ENCODE measurements at regions not wholly inside any gene's neighbourhood (a gene's known extent, or its start where the extent isn't known, plus 50 kb on each side); places are given as distances from the start of the nearest gene placed in this dataset.

DNA sequence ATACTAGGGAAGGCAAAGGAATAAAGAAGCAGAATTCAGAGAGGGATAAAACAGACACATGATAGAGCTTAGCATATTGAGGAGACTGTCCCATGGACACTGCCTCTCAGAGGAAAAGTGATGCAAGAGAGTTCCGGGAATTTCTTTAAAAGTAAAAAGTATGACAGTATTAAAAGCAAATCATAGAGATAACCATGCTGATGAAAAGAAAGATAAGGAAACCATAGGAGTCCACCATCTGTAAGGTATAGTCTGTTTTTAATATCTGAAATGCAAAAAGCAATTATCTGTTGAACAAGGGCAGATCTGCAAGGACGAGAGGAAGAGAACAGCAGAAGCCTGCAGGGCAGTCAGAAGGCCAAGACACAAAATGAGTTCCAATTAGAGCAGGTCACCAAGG is 495.9 kb upstream of the GOLIM4 start:
- Mint-ChIP-seq H3K36me3 (ENCODE audit: low read depth) (no peaks in the 10 kb centered on the region), H3K27ac (peak overlapping the region; percentile 45), H3K4me1 (peaks cover 27% of the 10 kb centered on the region), H3K4me3 (no peak overlapping the region), H3K27me3 (ENCODE audit: insufficient read depth, low read depth, poor library complexity) (no peaks in the 10 kb centered on the region), H3K9me3 (no peaks in the 10 kb centered on the region)
- Histone ChIP-seq H3K4me1 (ENCODE audit: insufficient read depth) (peaks cover 16% of the 10 kb centered on the region), H3K27ac (ENCODE audit: low read depth) (peak overlapping the region; percentile 43; the same call in 1 of the 2 replicates), H3K79me2 (replicated peaks; ENCODE audit: insufficient read depth) (no peaks in the 10 kb centered on the region), H3K9me2 (ENCODE audit: insufficient read depth) (0 out of 2 replicates have a peak, but pooled peaks cover 5% of the 10 kb centered on the region), H2AFZ (no peak overlapping the region), H4K20me1 (replicated peaks; ENCODE audit: insufficient read depth) (no peaks in the 10 kb centered on the region), H3K4me2 (no peak overlapping the region), H3K27me3 (ENCODE audit: insufficient read depth) (no peaks in the 10 kb centered on the region), H3F3A (replicated peaks; ENCODE audit: low read depth) (no peaks in the 10 kb centered on the region), H3K4me3 (no peak overlapping the region), H3K36me3 (ENCODE audit: insufficient read depth) (no peaks in the 10 kb centered on the region)
- no peak for TF ChIP-seq STAT1 (IDR thresholded peaks at IDR 0.05; ENCODE audit: unreplicated experiment)
- TF ChIP-seq, protein P1, sequence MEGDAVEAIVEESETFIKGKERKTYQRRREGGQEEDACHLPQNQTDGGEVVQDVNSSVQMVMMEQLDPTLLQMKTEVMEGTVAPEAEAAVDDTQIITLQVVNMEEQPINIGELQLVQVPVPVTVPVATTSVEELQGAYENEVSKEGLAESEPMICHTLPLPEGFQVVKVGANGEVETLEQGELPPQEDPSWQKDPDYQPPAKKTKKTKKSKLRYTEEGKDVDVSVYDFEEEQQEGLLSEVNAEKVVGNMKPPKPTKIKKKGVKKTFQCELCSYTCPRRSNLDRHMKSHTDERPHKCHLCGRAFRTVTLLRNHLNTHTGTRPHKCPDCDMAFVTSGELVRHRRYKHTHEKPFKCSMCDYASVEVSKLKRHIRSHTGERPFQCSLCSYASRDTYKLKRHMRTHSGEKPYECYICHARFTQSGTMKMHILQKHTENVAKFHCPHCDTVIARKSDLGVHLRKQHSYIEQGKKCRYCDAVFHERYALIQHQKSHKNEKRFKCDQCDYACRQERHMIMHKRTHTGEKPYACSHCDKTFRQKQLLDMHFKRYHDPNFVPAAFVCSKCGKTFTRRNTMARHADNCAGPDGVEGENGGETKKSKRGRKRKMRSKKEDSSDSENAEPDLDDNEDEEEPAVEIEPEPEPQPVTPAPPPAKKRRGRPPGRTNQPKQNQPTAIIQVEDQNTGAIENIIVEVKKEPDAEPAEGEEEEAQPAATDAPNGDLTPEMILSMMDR (conservative IDR thresholded peaks at IDR 0.05; ENCODE audit: low read depth in 2 of 2), result no peak
- no peak for TF ChIP-seq ZNF331 (CRISPR knock-in tag; IDR thresholded peaks at IDR 0.05; ENCODE audit: low read depth)
- TF ChIP-seq, protein P2, sequence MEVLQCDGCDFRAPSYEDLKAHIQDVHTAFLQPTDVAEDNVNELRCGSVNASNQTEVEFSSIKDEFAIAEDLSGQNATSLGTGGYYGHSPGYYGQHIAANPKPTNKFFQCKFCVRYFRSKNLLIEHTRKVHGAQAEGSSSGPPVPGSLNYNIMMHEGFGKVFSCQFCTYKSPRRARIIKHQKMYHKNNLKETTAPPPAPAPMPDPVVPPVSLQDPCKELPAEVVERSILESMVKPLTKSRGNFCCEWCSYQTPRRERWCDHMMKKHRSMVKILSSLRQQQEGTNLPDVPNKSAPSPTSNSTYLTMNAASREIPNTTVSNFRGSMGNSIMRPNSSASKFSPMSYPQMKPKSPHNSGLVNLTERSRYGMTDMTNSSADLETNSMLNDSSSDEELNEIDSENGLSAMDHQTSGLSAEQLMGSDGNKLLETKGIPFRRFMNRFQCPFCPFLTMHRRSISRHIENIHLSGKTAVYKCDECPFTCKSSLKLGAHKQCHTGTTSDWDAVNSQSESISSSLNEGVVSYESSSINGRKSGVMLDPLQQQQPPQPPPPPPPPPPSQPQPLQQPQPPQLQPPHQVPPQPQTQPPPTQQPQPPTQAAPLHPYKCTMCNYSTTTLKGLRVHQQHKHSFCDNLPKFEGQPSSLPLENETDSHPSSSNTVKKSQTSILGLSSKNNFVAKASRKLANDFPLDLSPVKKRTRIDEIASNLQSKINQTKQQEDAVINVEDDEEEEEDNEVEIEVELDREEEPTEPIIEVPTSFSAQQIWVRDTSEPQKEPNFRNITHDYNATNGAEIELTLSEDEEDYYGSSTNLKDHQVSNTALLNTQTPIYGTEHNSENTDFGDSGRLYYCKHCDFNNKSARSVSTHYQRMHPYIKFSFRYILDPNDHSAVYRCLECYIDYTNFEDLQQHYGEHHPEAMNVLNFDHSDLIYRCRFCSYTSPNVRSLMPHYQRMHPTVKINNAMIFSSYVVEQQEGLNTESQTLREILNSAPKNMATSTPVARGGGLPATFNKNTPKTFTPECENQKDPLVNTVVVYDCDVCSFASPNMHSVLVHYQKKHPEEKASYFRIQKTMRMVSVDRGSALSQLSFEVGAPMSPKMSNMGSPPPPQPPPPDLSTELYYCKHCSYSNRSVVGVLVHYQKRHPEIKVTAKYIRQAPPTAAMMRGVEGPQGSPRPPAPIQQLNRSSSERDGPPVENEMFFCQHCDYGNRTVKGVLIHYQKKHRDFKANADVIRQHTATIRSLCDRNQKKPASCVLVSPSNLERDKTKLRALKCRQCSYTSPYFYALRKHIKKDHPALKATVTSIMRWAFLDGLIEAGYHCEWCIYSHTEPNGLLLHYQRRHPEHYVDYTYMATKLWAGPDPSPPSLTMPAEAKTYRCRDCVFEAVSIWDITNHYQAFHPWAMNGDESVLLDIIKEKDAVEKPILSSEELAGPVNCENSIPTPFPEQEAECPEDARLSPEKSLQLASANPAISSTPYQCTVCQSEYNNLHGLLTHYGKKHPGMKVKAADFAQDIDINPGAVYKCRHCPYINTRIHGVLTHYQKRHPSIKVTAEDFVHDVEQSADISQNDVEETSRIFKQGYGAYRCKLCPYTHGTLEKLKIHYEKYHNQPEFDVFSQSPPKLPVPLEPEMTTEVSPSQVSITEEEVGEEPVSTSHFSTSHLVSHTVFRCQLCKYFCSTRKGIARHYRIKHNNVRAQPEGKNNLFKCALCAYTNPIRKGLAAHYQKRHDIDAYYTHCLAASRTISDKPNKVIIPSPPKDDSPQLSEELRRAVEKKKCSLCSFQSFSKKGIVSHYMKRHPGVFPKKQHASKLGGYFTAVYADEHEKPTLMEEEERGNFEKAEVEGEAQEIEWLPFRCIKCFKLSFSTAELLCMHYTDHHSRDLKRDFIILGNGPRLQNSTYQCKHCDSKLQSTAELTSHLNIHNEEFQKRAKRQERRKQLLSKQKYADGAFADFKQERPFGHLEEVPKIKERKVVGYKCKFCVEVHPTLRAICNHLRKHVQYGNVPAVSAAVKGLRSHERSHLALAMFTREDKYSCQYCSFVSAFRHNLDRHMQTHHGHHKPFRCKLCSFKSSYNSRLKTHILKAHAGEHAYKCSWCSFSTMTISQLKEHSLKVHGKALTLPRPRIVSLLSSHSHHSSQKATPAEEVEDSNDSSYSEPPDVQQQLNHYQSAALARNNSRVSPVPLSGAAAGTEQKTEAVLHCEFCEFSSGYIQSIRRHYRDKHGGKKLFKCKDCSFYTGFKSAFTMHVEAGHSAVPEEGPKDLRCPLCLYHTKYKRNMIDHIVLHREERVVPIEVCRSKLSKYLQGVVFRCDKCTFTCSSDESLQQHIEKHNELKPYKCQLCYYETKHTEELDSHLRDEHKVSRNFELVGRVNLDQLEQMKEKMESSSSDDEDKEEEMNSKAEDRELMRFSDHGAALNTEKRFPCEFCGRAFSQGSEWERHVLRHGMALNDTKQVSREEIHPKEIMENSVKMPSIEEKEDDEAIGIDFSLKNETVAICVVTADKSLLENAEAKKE (CRISPR knock-in tag; IDR thresholded peaks at IDR 0.05), result no peak
- TF ChIP-seq POLR2AphosphoS5 (IDR thresholded peaks at IDR 0.05; ENCODE audit: low read depth), result no peak
- TF ChIP-seq, protein P3, sequence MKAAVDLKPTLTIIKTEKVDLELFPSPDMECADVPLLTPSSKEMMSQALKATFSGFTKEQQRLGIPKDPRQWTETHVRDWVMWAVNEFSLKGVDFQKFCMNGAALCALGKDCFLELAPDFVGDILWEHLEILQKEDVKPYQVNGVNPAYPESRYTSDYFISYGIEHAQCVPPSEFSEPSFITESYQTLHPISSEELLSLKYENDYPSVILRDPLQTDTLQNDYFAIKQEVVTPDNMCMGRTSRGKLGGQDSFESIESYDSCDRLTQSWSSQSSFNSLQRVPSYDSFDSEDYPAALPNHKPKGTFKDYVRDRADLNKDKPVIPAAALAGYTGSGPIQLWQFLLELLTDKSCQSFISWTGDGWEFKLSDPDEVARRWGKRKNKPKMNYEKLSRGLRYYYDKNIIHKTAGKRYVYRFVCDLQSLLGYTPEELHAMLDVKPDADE (IDR thresholded peaks at IDR 0.05), result no peak
- TF ChIP-seq EZH2 (IDR thresholded peaks at IDR 0.05; ENCODE audit: low read depth, unreplicated experiment), result no peak
- TF ChIP-seq, protein P4, sequence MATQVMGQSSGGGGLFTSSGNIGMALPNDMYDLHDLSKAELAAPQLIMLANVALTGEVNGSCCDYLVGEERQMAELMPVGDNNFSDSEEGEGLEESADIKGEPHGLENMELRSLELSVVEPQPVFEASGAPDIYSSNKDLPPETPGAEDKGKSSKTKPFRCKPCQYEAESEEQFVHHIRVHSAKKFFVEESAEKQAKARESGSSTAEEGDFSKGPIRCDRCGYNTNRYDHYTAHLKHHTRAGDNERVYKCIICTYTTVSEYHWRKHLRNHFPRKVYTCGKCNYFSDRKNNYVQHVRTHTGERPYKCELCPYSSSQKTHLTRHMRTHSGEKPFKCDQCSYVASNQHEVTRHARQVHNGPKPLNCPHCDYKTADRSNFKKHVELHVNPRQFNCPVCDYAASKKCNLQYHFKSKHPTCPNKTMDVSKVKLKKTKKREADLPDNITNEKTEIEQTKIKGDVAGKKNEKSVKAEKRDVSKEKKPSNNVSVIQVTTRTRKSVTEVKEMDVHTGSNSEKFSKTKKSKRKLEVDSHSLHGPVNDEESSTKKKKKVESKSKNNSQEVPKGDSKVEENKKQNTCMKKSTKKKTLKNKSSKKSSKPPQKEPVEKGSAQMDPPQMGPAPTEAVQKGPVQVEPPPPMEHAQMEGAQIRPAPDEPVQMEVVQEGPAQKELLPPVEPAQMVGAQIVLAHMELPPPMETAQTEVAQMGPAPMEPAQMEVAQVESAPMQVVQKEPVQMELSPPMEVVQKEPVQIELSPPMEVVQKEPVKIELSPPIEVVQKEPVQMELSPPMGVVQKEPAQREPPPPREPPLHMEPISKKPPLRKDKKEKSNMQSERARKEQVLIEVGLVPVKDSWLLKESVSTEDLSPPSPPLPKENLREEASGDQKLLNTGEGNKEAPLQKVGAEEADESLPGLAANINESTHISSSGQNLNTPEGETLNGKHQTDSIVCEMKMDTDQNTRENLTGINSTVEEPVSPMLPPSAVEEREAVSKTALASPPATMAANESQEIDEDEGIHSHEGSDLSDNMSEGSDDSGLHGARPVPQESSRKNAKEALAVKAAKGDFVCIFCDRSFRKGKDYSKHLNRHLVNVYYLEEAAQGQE (IDR thresholded peaks at IDR 0.05; ENCODE audit: unreplicated experiment), result no peak
- no peak for TF ChIP-seq JUNB (IDR thresholded peaks at IDR 0.05; ENCODE audit: unreplicated experiment)
- no peak for TF ChIP-seq ZNF114 (CRISPR knock-in tag; IDR thresholded peaks at IDR 0.05)
- TF ChIP-seq NANOG (IDR thresholded peaks at IDR 0.05; ENCODE audit: borderline replicate concordance), result no peak
- TF ChIP-seq EZH2phosphoT487 (IDR thresholded peaks at IDR 0.05; ENCODE audit: unreplicated experiment), result no peak
- no peak for TF ChIP-seq CREB1 (CRISPR knock-in tag; IDR thresholded peaks at IDR 0.05; ENCODE audit: low read depth)
- no peak for ATAC-seq
- DNase-seq (ENCODE audit: low spot score), result no peak

Measured in GM23338 (cell line).